ENCODE measurements at regions not wholly inside any gene's neighbourhood (a gene's known extent, or its start where the extent isn't known, plus 50 kb on each side); places are given as distances from the start of the nearest gene placed in this dataset.

DNA sequence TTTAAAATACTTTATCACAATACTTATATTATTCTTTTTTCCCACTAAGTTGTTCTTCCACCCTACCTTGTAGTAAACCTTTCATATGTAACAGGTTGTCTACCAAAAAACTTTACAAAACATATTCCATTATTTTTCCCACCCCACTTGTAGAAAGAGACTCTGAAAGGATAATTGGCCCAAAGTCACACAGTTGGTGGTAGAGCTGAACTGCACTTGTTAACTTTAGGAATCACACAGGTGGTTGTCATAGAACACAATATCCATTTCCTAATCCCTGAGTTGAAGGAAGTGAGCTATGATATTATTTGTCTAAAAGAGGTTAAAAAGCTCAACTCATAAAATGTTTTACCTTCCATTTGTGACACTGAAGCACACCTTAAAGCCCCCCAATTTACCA lies 188.8 kb upstream of the FOXP2 start:
- no peak for TF ChIP-seq EP300 (IDR thresholded peaks at IDR 0.05)
- TF ChIP-seq POLR2A (IDR thresholded peaks at IDR 0.05), result no peak
- TF ChIP-seq, protein P1, sequence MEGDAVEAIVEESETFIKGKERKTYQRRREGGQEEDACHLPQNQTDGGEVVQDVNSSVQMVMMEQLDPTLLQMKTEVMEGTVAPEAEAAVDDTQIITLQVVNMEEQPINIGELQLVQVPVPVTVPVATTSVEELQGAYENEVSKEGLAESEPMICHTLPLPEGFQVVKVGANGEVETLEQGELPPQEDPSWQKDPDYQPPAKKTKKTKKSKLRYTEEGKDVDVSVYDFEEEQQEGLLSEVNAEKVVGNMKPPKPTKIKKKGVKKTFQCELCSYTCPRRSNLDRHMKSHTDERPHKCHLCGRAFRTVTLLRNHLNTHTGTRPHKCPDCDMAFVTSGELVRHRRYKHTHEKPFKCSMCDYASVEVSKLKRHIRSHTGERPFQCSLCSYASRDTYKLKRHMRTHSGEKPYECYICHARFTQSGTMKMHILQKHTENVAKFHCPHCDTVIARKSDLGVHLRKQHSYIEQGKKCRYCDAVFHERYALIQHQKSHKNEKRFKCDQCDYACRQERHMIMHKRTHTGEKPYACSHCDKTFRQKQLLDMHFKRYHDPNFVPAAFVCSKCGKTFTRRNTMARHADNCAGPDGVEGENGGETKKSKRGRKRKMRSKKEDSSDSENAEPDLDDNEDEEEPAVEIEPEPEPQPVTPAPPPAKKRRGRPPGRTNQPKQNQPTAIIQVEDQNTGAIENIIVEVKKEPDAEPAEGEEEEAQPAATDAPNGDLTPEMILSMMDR (IDR thresholded peaks at IDR 0.05), result no peak
- Histone ChIP-seq H3K27me3 (no peaks in the 10 kb centered on the region), H3K4me3 (no peak overlapping the region), H3K36me3 (no peaks in the 10 kb centered on the region), H3K9me3 (no peaks in the 10 kb centered on the region), H3K4me1 (no peaks in the 10 kb centered on the region), H3K27ac (no peak overlapping the region)
- no peak for DNase-seq (ENCODE audit: low spot score in 2 of 2)

DNA sequence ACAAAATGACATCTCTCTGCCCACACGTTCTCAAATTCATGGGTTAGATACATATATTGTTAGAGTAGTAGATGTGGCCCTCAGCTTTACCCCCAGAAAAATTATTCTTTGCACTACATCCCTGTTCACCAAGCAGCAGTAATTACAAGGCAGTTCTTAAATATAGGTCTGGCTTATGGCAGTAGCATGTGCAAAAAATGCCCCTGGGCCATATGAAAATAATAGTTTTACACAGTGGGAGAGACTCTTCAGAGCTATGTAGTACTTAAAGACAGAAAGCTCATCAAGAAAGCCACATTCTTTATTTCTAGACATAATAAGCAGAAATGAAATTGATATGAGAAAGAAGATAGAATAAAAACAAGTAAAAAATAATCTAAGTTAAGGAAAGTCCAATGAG lies 196.3 kb upstream of the FOXP2 start:
- 34 to 54% methylated on average over 1 of the region's 1 CpG for WGBS, 2 donors
- H3K9me3 ChIP-seq, result no peaks in the 10 kb centered on the region
- no peak overlapping the region for H3K27ac ChIP-seq
- H3K4me1 ChIP-seq, result no peaks in the 10 kb centered on the region
- no peak overlapping the region for H3K4me3 ChIP-seq
- no peaks in the 10 kb centered on the region for H3K36me3 ChIP-seq
- H3K27me3 ChIP-seq, result no peaks in the 10 kb centered on the region
- TF ChIP-seq, protein P1 (IDR thresholded peaks at IDR 0.05), result no peak
- no peak for TF ChIP-seq POLR2A (IDR thresholded peaks at IDR 0.05)
- no peak for TF ChIP-seq EP300 (IDR thresholded peaks at IDR 0.05)
- DNase-seq (ENCODE audit: low spot score in 2 of 2), result no peak

DNA sequence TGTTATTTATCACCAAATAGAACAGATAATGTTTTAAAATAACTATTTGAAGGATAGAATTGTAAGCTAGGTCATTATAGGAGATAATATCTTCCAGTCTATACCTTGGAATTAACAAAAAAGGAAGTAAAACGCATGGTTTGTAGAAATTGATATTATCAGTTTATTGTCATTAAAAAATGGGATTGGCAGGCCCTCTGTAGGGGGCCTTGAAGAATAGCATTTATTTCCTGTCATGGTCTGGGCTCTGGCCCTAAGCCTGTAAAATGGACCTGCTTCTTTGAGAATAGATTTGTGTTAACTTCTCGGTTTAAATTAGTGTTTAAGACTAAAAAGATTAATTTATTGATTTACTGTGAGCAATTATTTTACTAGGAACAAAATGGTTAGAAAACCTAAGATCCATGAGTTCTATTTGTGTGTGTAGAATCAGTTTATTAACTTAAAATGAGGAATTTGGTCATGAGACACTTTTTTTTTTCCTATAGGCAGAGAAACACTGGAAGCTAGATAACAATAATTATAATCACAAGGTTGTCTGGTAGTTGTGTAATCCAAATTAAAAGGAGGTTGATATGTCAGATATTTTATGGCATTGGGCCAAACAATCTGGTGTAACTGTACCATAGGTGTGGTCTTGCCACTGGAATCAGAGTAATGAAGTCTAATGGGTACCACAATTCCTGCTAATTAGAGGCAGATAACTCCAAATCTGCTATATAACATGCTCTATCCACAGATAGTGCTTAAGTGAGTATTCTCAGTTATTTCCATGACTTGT lies 197.4 kb upstream of the FOXP2 start:
- WGBS, 2 donors, result 60 to 63% methylated on average over 2 of the region's 2 CpGs
- Histone ChIP-seq H3K27me3 (no peaks in the 10 kb centered on the region), H3K9me3 (no peaks in the 10 kb centered on the region), H3K36me3 (no peaks in the 10 kb centered on the region), H3K4me1 (no peaks in the 10 kb centered on the region), H3K27ac (no peak overlapping the region), H3K4me3 (no peak overlapping the region)
- TF ChIP-seq, protein P1 (IDR thresholded peaks at IDR 0.05), result no peak
- TF ChIP-seq EP300 (IDR thresholded peaks at IDR 0.05), result no peak
- DNase-seq (ENCODE audit: low spot score in 2 of 2), result no peak

DNA sequence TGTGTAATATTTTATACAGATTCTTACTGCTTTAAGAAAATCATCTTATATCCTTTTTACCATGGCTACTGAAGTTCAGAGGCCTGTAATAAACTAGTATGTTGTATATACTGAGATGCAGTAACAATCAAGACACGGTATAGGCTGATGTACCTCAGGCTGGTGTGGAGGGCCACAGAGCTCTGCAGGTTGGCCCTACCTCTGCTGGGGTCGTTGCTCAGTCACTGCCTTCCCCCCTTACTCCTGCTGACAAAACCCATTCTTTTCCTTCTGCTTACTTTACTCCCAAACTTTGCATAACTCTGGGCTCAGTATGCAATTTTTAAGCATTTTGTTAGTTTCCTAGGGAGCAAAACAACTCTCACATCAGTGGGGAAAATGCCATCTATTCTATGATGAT lies 200.1 kb upstream of the FOXP2 start:
- no peak for DNase-seq (ENCODE audit: low spot score in 2 of 2)
- Histone ChIP-seq H3K4me3 (no peak overlapping the region), H3K27me3 (no peaks in the 10 kb centered on the region), H3K27ac (no peak overlapping the region), H3K4me1 (no peaks in the 10 kb centered on the region), H3K36me3 (no peaks in the 10 kb centered on the region), H3K9me3 (no peaks in the 10 kb centered on the region)
- WGBS, 2 donors, result 49 to 64% methylated on average over 2 of the region's 2 CpGs
- TF ChIP-seq EP300 (IDR thresholded peaks at IDR 0.05) (no peak), POLR2A (IDR thresholded peaks at IDR 0.05) (no peak)
- TF ChIP-seq, protein P1 (IDR thresholded peaks at IDR 0.05), result no peak

DNA sequence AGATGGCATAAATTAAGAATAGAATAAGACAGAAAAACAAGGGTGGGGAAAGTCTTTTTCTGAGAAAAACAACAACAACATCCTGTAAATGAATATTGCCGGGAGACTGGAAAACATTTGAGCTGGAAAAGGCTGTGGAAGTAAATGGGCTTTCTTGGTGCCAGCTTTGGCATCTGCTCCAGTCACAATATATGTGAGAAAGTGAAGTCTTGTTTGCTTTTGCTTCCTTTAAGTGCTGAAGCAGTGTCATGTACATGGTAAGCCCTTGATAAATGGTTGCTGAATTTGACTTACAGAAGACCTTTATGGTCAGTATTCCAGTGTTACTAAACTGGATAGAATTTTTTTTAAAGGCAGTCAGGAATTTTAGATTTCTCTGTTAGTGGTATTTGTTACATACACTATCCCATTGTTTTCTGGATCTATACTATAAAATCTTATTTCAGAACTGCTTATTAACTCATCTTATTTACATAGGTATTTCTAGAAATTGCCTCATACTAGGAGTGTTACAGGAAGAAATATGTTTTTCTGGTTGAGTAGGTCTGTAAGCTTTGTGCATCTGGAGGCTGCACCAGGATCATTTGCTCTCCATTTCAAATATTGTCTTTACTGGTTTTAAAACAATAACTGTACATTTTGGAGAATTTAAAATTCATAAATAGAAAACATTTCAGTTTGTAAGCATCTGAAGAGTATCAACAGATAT lies 201.7 kb upstream of the FOXP2 start:
- no peak overlapping the region for H3K27ac ChIP-seq
- no peaks in the 10 kb centered on the region for H3K27me3 ChIP-seq
- no peaks in the 10 kb centered on the region for H3K9me3 ChIP-seq
- no peaks in the 10 kb centered on the region for H3K36me3 ChIP-seq
- H3K4me3 ChIP-seq, result no peak overlapping the region
- no peaks in the 10 kb centered on the region for H3K4me1 ChIP-seq
- TF ChIP-seq POLR2A (IDR thresholded peaks at IDR 0.05) (no peak), EP300 (IDR thresholded peaks at IDR 0.05) (no peak)
- TF ChIP-seq, protein P1 (IDR thresholded peaks at IDR 0.05), result no peak
- WGBS, 2 donors, result 34 to 43% methylated on average over 1 of the region's 1 CpG
- no peak for DNase-seq (ENCODE audit: low spot score in 2 of 2)
